ENCODE measurements at regions not wholly inside any gene's neighbourhood (a gene's known extent, or its start where the extent isn't known, plus 50 kb on each side); places are given as distances from the start of the nearest gene placed in this dataset.

DNA sequence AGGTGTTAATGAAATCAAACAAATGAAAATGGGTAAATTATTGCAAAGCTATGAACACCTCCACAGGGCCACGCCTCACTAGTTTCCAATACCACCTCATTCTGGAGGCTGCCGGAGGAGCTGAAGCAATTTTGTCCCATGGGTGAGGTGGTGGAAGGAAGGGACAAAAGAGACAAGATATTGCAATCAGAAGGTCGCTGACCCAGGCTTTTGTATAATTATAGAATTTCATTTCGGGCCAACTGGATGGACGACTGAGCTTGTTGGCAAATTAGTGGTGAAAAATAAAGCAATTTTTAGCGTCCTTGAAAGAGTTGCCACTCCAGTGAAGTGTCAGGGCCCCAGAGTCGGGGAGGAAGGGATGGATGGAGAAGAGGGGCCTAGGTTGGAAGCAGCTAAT lies 147.9 kb downstream of the CYLD start:
- intact Hi-C loops (cut with micrococcal nuclease; ENCODE audit: unreplicated experiment): no loop called here
- TF ChIP-seq, protein P1, sequence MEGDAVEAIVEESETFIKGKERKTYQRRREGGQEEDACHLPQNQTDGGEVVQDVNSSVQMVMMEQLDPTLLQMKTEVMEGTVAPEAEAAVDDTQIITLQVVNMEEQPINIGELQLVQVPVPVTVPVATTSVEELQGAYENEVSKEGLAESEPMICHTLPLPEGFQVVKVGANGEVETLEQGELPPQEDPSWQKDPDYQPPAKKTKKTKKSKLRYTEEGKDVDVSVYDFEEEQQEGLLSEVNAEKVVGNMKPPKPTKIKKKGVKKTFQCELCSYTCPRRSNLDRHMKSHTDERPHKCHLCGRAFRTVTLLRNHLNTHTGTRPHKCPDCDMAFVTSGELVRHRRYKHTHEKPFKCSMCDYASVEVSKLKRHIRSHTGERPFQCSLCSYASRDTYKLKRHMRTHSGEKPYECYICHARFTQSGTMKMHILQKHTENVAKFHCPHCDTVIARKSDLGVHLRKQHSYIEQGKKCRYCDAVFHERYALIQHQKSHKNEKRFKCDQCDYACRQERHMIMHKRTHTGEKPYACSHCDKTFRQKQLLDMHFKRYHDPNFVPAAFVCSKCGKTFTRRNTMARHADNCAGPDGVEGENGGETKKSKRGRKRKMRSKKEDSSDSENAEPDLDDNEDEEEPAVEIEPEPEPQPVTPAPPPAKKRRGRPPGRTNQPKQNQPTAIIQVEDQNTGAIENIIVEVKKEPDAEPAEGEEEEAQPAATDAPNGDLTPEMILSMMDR (IDR thresholded peaks at IDR 0.05; ENCODE audit: unreplicated experiment): no peak
- Mint-ChIP-seq H3K27me3 (ENCODE audit: unreplicated experiment) (peaks cover 100% of the 10 kb centered on the region), H3K27ac (ENCODE audit: unreplicated experiment) (no peak overlapping the region), H3K4me3 (ENCODE audit: low read depth, unreplicated experiment) (no peak overlapping the region), H3K36me3 (ENCODE audit: insufficient read depth, unreplicated experiment) (no peaks in the 10 kb centered on the region), H3K9me3 (ENCODE audit: low read depth, unreplicated experiment) (no peaks in the 10 kb centered on the region), H3K4me1 (ENCODE audit: low read depth, unreplicated experiment) (no peaks in the 10 kb centered on the region)
- DNase-seq: no peak
- CTCF ChIA-PET: interaction anchor here (1.4 kb wide), 1 partner anchor 28 kb away, joined by 3 read pairs; no protein-coding TSS in a partner anchor
- BruUV-seq (replicated peaks): no TSS peak

DNA sequence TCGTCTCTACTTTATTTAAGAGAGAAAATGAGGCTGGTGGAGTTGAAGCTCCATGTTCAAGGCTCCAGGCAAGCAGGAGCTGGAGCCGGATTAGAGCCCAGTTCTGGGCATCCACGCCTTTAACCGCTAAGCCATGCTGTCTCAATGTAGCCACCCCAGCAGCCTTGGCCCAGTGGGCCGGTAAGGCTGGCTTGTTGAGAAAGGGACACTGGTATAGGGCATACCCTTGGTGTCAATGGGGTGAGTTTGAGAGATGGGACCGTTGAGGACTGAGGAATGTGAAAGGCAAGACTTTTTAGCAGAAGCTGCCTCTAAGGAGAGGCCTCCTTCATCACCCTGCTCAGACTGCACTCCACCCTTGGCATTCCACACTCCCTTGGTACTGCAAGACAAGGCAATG lies 147.4 kb downstream of the CYLD start:
- no peaks in the 10 kb centered on the region for H3K4me1 Mint-ChIP-seq (ENCODE audit: low read depth, unreplicated experiment)
- no peak overlapping the region for H3K27ac Mint-ChIP-seq (ENCODE audit: unreplicated experiment)
- intact Hi-C loops (cut with micrococcal nuclease; ENCODE audit: unreplicated experiment): no loop called here
- TF ChIP-seq, protein P1 (IDR thresholded peaks at IDR 0.05; ENCODE audit: unreplicated experiment): no peak
- BruUV-seq (replicated peaks): no TSS peak
- DNase-seq: no peak
- H3K36me3 Mint-ChIP-seq (ENCODE audit: insufficient read depth, unreplicated experiment): no peaks in the 10 kb centered on the region
- peaks cover 100% of the 10 kb centered on the region for H3K27me3 Mint-ChIP-seq (ENCODE audit: unreplicated experiment)
- no peaks in the 10 kb centered on the region for H3K9me3 Mint-ChIP-seq (ENCODE audit: low read depth, unreplicated experiment)
- CTCF ChIA-PET: interaction anchor here (1.4 kb wide), 1 partner anchor 27 kb away, joined by 3 read pairs; no protein-coding TSS in a partner anchor
- no peak overlapping the region for H3K4me3 Mint-ChIP-seq (ENCODE audit: low read depth, unreplicated experiment)

DNA sequence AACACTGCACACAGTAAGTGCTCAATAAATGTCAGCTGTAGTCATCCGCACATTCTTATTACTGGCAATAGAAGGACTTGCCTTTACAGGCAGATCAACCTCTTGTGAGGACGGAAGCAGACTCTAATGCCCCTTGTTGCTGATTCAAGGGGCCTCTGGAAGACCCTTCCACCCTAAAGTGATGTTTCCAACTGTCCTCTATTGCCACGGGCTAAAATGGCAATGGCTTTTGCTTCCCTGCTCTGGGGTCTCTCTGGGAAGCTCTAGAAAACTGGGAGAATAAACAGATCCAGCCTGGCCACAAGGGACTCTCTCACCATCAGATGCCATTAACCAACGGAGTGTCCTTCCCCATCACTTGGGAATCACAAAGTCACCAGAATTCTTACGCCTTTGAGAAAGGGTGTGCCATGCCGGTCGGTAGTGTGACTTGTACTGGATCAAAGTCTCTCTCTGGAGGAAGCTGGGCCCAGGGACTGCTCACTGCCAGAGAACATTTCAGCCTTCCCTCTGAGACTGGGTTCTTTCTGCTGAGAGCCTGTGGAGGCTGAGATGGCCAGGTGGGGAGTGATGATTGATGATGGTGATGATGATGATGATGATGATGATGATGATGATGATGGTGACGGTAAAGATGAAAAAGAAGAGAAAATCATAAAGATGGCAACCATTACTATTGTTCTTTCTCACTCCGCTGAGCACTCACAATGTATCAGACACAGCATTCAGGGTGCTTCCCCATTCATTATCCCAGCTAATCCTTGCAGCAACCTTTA lies 146.8 kb downstream of the CYLD start:
- Mint-ChIP-seq H3K9me3 (ENCODE audit: low read depth, unreplicated experiment) (no peaks in the 10 kb centered on the region), H3K4me1 (ENCODE audit: low read depth, unreplicated experiment) (no peaks in the 10 kb centered on the region), H3K36me3 (ENCODE audit: insufficient read depth, unreplicated experiment) (no peaks in the 10 kb centered on the region), H3K27me3 (ENCODE audit: unreplicated experiment) (peaks cover 100% of the 10 kb centered on the region), H3K27ac (ENCODE audit: unreplicated experiment) (no peak overlapping the region), H3K4me3 (ENCODE audit: low read depth, unreplicated experiment) (no peak overlapping the region)
- BruUV-seq (replicated peaks): no TSS peak
- TF ChIP-seq, protein P1 (IDR thresholded peaks at IDR 0.05; ENCODE audit: unreplicated experiment): no peak
- DNase-seq: no peak
- CTCF ChIA-PET: interaction anchor here (0.9 to 1.4 kb wide), 3 partner anchors 27 to 45 kb away, joined by 3 read pairs; no protein-coding TSS in a partner anchor
- intact Hi-C loops (cut with micrococcal nuclease; ENCODE audit: unreplicated experiment): no loop called here

DNA sequence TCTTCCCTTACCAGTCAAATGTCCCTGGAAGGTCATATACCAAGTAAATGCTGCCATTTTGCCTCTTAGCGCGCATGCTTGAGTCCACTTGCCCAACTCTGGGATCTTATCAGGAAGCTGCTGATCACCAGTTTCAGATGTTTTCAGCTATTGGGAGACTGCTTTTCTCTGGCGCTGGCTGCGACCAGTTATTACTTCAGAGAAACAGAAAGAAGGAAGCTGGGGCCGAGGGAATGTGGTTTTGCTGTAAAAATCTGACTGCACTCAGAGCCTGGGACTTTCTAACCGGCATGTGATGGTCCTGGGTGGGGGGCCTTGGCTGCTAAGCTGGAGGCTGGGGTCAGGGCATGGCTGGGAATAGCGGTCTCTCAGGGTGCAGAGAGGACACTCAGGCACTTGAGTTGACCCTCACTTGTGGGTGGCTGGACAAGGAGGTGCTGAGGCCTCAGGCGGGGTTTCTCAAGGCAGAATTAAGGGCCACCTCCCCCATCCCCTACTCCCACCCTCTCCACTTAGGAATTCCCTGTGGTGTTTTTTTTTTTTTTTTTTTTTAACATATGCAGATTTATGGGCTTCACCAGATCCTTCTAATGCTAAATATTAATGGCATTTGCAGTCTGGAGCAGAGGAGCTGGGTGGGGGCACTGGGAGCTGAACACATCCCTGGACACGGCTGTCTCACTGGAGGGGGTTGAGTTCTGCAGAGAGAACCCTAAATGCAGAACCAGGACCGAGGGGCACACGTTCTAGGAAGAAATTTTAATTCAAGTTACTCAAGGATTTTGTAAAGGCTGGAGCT lies 145.8 kb downstream of the CYLD start:
- Mint-ChIP-seq H3K27ac (ENCODE audit: unreplicated experiment) (no peak overlapping the region), H3K27me3 (ENCODE audit: unreplicated experiment) (peaks cover 95% of the 10 kb centered on the region), H3K36me3 (ENCODE audit: insufficient read depth, unreplicated experiment) (no peaks in the 10 kb centered on the region), H3K4me1 (ENCODE audit: low read depth, unreplicated experiment) (no peaks in the 10 kb centered on the region), H3K9me3 (ENCODE audit: low read depth, unreplicated experiment) (no peaks in the 10 kb centered on the region), H3K4me3 (ENCODE audit: low read depth, unreplicated experiment) (no peak overlapping the region)
- intact Hi-C loops (cut with micrococcal nuclease; ENCODE audit: unreplicated experiment): no loop called here
- TF ChIP-seq, protein P1 (IDR thresholded peaks at IDR 0.05; ENCODE audit: unreplicated experiment): no peak
- no peak for DNase-seq
- CTCF ChIA-PET: interaction anchor here (0.9 to 1.1 kb wide), 2 partner anchors 26 to 45 kb away, joined by 3 read pairs; no protein-coding TSS in a partner anchor
- no TSS peak for BruUV-seq (replicated peaks)
